SK-N-SH treated with all-trans-retinoic acid at 6 μM for 48 hours (cell line): ENCODE measurements at regions not wholly inside any gene's neighbourhood (a gene's known extent, or its start where the extent isn't known, plus 50 kb on each side); places are given as distances from the start of the nearest gene placed in this dataset.

Experiments
- ATAC-seq: fragments of 200-7000 bp; cut with Tn5 transposase; 3 replicates; pipeline ENCODE4 v1.9.1; 2020; ENCODE audit warnings: mild to moderate bottlenecking, moderate library complexity
- ARNTL ChIP-seq: fragments of 450-650 bp; formaldehyde crosslinking; IDR thresholded peaks from 2 replicates; pipeline ENCODE4 v1.5.0; 2020; ENCODE audit warnings: low read depth, mild to moderate bottlenecking, moderate library complexity, borderline replicate concordance
- BACH2 ChIP-seq: fragments of 250-450 bp; sonication (Bioruptor Pico); IDR thresholded peaks from 2 replicates; pipeline ENCODE4 v1.9.0; 2021; ENCODE audit warnings: mild to moderate bottlenecking, borderline replicate concordance
- CSDC2 ChIP-seq: fragments of 250-450 bp; sonication (Bioruptor Pico); IDR thresholded peaks from 2 replicates; pipeline ENCODE4 v1.5.0; 2020; ENCODE audit warnings: mild to moderate bottlenecking, moderate library complexity
- ESRRG ChIP-seq: fragments of 250-450 bp; sonication (Bioruptor Pico); IDR thresholded peaks from 2 replicates; pipeline ENCODE4 v1.6.1; 2021; ENCODE audit warnings: mild to moderate bottlenecking
- GLIS3 ChIP-seq: fragments of 250-450 bp; sonication (Bioruptor Pico); IDR thresholded peaks from 2 replicates; pipeline ENCODE4 v1.5.0; 2020; ENCODE audit warnings: mild to moderate bottlenecking, moderate library complexity
- ISL1 ChIP-seq: fragments of 250-450 bp; sonication (Bioruptor Pico); IDR thresholded peaks from 2 replicates; pipeline ENCODE4 v2.1.2; 2022; ENCODE audit warnings: mild to moderate bottlenecking, moderate library complexity
- OSR1 ChIP-seq: fragments of 250-450 bp; sonication (Bioruptor Pico); IDR thresholded peaks from 2 replicates; pipeline ENCODE4 v1.8.0; 2022; ENCODE audit warnings: moderate library complexity, mild to moderate bottlenecking, inconsistent platforms
- PPARA ChIP-seq: fragments of 250-450 bp; sonication (Bioruptor Pico); IDR thresholded peaks from 2 replicates; pipeline ENCODE4 v1.5.0; 2020; ENCODE audit warnings: mild to moderate bottlenecking, borderline replicate concordance
- RARB ChIP-seq: fragments of 250-450 bp; sonication (Bioruptor Pico); IDR thresholded peaks from 2 replicates; pipeline ENCODE4 v1.8.0; 2021; ENCODE audit warnings: mild to moderate bottlenecking, moderate library complexity
- SNAI2 ChIP-seq: fragments of 250-450 bp; sonication (Bioruptor Pico); IDR thresholded peaks from 2 replicates; pipeline ENCODE4 v1.5.0; 2020; ENCODE audit warnings: mild to moderate bottlenecking, moderate library complexity
- TCF4 ChIP-seq: fragments of 250-450 bp; sonication (Bioruptor Pico); IDR thresholded peaks from 2 replicates; pipeline ENCODE4 v1.8.0; 2021; ENCODE audit warnings: mild to moderate bottlenecking, moderate library complexity, borderline replicate concordance
- TOX ChIP-seq: fragments of 250-450 bp; sonication (Bioruptor Pico); IDR thresholded peaks from 2 replicates; pipeline ENCODE4 v1.8.0; 2021; ENCODE audit warnings: mild to moderate bottlenecking, moderate library complexity, borderline replicate concordance
- ZC3H10 ChIP-seq: fragments of 250-450 bp; sonication (Bioruptor Pico); IDR thresholded peaks from 2 replicates; pipeline ENCODE4 v1.5.1; 2021; ENCODE audit warnings: mild to moderate bottlenecking, moderate library complexity
- ZFP3 ChIP-seq: fragments of 250-450 bp; sonication (Bioruptor Pico); IDR thresholded peaks from 2 replicates; pipeline ENCODE4 v1.5.0; 2020; ENCODE audit warnings: mild to moderate bottlenecking, moderate library complexity
- ZFP30 ChIP-seq: fragments of 450-650 bp; formaldehyde crosslinking; IDR thresholded peaks from 2 replicates; pipeline ENCODE4 v1.5.0; 2022; ENCODE audit warnings: mild to moderate bottlenecking, moderate library complexity
- ZNF565 ChIP-seq: fragments of 450-650 bp; formaldehyde crosslinking; conservative IDR thresholded peaks from 2 replicates; pipeline ENCODE4 v1.5.0; 2020; ENCODE audit warnings: low read depth, mild to moderate bottlenecking, moderate library complexity
- ZNF70 ChIP-seq: fragments of 450-650 bp; formaldehyde crosslinking; IDR thresholded peaks from 2 replicates; pipeline ENCODE4 v1.5.0; 2020; ENCODE audit warnings: mild to moderate bottlenecking, moderate library complexity
- ZNF8 ChIP-seq: fragments of 450-650 bp; formaldehyde crosslinking; IDR thresholded peaks from 2 replicates; pipeline ENCODE4 v1.5.0; 2020; ENCODE audit warnings: mild to moderate bottlenecking, moderate library complexity
- TF ChIP-seq, protein P1 (sequence below): fragments of 250-450 bp; sonication (Bioruptor Pico); IDR thresholded peaks from 2 replicates; pipeline ENCODE4 v1.5.0; 2020; ENCODE audit warnings: mild to moderate bottlenecking, moderate library complexity
- TF ChIP-seq, protein P2 (sequence below): fragments of 250-450 bp; sonication (Bioruptor Pico); IDR thresholded peaks from 2 replicates; pipeline ENCODE4 v1.5.1; 2020; ENCODE audit warnings: low read depth, mild to moderate bottlenecking, moderate library complexity
- TF ChIP-seq, protein P3 (sequence below): fragments of 250-450 bp; sonication (Bioruptor Pico); IDR thresholded peaks from 2 replicates; pipeline ENCODE4 v1.5.1; 2021; ENCODE audit warnings: mild to moderate bottlenecking, moderate library complexity
- TF ChIP-seq, protein P4 (sequence below): fragments of 250-450 bp; sonication (Bioruptor Pico); IDR thresholded peaks from 2 replicates; pipeline ENCODE4 v1.8.0; 2020; ENCODE audit warnings: mild to moderate bottlenecking, moderate library complexity, borderline replicate concordance
- TF ChIP-seq, protein P5 (sequence below): fragments of 250-450 bp; sonication (Bioruptor Pico); IDR thresholded peaks from 2 replicates; pipeline ENCODE4 v1.8.0; 2021; ENCODE audit warnings: low read depth, mild to moderate bottlenecking, moderate library complexity, borderline replicate concordance

DNA sequence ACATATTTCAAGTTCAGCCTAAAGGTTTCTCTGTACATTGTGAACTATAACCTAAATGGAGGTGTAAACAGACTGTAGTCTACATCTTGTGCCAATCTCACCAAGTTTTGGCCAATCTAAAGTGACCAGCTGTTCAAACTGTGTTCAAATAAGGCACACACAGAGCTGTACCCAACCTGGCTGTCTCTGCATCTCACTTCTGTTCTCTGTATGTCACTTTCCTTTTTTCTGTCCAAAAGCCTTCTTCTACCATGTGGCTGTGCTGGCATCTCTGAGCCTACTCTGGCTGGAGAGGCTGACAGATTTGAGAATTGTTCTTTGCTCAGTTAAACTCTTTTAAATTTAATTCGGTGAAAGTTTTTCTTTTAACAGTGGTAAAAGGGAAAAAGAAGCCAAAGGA is 817.9 kb downstream of the SOCS6 start:
- TF ChIP-seq ZNF8 (no peak), ESRRG (no peak), ZC3H10 (no peak), ZNF565 (CRISPR knock-in tag) (no peak), ZFP3 (CRISPR knock-in tag) (no peak), ZFP30 (CRISPR knock-in tag) (no peak), GLIS3 (CRISPR knock-in tag) (no peak), RARB (CRISPR knock-in tag) (no peak), OSR1 (CRISPR knock-in tag) (no peak)
- ATAC-seq = no peak

DNA sequence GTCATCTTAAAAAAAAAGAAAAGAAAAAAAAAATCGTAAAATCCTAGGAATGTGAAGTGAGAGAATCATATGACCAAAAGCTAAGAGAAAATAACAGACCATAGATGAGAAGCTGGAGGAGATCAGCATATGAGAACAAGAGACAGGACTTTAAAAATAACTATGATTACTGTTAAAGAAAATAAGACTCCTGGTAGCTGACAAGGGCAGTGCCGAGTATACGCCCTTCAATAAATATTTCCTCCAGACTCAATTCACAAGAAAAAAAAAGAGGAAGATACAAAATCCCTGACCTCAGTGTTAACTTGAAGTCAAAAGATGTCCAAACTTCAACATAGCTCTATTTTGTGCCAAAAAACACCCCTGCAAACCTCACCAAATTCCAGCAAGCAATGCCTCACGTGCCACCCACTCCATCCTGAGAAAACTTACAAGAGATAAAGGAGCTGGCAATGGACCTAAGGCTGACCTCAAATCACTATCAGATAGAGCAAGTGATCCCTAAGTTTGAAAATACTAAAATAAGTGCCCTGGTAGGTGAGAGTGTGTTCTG is 817.2 kb downstream of the SOCS6 start:
- ATAC-seq = no peak
- no peak for TF ChIP-seq ZFP3 (CRISPR knock-in tag)
- no peak for TF ChIP-seq ZC3H10
- TF ChIP-seq, protein P1, sequence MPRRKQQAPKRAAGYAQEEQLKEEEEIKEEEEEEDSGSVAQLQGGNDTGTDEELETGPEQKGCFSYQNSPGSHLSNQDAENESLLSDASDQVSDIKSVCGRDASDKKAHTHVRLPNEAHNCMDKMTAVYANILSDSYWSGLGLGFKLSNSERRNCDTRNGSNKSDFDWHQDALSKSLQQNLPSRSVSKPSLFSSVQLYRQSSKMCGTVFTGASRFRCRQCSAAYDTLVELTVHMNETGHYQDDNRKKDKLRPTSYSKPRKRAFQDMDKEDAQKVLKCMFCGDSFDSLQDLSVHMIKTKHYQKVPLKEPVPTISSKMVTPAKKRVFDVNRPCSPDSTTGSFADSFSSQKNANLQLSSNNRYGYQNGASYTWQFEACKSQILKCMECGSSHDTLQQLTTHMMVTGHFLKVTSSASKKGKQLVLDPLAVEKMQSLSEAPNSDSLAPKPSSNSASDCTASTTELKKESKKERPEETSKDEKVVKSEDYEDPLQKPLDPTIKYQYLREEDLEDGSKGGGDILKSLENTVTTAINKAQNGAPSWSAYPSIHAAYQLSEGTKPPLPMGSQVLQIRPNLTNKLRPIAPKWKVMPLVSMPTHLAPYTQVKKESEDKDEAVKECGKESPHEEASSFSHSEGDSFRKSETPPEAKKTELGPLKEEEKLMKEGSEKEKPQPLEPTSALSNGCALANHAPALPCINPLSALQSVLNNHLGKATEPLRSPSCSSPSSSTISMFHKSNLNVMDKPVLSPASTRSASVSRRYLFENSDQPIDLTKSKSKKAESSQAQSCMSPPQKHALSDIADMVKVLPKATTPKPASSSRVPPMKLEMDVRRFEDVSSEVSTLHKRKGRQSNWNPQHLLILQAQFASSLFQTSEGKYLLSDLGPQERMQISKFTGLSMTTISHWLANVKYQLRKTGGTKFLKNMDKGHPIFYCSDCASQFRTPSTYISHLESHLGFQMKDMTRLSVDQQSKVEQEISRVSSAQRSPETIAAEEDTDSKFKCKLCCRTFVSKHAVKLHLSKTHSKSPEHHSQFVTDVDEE (CRISPR knock-in tag) = no peak
- no peak for TF ChIP-seq GLIS3 (CRISPR knock-in tag)
- TF ChIP-seq PPARA (CRISPR knock-in tag) = no peak
- TF ChIP-seq OSR1 (CRISPR knock-in tag) = no peak
- TF ChIP-seq ISL1 = no peak
- TF ChIP-seq BACH2 = no peak

DNA sequence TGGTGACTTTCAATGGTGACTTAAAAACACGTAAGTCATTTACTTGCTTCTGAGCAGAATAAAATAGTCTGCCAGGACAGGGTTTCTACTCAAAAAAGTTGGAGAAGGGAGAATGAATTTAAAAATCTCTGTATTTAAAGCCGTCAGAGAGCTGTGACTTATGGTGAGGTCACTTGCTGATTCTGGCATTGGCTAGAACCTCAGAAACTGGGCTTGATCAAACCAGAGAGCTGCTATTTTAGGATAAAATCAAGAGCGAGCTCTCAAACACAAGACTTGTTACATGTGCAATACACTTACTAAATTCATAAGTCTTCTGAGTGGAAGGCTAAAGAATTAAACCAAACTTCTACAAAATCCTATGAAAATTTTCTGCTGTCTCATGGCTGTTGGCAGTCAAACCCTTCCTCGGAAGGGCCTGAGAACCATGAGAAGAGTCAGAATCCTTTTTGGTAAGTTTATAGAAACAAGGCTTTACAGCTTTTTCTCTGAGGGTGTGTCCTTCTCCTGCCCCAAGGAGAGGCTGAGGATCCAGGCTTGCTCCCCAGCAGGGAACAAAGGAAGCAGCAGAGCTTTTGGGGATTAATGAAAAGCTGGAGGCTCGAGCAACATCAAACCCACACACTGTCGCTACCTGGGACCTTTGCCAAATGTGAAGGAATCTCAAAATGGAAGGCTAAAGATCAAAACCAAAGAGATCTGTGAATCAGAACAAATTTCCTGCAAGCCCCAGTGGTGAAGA is 816.4 kb downstream of the SOCS6 start:
- TF ChIP-seq ARNTL (CRISPR knock-in tag) (no peak), BACH2 (no peak), GLIS3 (CRISPR knock-in tag) (no peak), ESRRG (no peak), ZNF70 (CRISPR knock-in tag) (no peak), TCF4 (CRISPR knock-in tag) (no peak), SNAI2 (CRISPR knock-in tag) (no peak), PPARA (CRISPR knock-in tag) (no peak), CSDC2 (no peak), ZNF565 (CRISPR knock-in tag) (no peak), ZC3H10 (no peak)
- TF ChIP-seq, protein P2, sequence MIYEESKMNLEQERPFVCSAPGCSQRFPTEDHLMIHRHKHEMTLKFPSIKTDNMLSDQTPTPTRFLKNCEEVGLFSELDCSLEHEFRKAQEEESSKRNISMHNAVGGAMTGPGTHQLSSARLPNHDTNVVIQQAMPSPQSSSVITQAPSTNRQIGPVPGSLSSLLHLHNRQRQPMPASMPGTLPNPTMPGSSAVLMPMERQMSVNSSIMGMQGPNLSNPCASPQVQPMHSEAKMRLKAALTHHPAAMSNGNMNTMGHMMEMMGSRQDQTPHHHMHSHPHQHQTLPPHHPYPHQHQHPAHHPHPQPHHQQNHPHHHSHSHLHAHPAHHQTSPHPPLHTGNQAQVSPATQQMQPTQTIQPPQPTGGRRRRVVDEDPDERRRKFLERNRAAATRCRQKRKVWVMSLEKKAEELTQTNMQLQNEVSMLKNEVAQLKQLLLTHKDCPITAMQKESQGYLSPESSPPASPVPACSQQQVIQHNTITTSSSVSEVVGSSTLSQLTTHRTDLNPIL (CRISPR knock-in tag) = no peak
- TF ChIP-seq, protein P3, sequence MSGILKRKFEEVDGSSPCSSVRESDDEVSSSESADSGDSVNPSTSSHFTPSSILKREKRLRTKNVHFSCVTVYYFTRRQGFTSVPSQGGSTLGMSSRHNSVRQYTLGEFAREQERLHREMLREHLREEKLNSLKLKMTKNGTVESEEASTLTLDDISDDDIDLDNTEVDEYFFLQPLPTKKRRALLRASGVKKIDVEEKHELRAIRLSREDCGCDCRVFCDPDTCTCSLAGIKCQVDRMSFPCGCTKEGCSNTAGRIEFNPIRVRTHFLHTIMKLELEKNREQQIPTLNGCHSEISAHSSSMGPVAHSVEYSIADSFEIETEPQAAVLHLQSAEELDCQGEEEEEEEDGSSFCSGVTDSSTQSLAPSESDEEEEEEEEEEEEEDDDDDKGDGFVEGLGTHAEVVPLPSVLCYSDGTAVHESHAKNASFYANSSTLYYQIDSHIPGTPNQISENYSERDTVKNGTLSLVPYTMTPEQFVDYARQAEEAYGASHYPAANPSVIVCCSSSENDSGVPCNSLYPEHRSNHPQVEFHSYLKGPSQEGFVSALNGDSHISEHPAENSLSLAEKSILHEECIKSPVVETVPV (CRISPR knock-in tag) = no peak
- TF ChIP-seq, protein P4, sequence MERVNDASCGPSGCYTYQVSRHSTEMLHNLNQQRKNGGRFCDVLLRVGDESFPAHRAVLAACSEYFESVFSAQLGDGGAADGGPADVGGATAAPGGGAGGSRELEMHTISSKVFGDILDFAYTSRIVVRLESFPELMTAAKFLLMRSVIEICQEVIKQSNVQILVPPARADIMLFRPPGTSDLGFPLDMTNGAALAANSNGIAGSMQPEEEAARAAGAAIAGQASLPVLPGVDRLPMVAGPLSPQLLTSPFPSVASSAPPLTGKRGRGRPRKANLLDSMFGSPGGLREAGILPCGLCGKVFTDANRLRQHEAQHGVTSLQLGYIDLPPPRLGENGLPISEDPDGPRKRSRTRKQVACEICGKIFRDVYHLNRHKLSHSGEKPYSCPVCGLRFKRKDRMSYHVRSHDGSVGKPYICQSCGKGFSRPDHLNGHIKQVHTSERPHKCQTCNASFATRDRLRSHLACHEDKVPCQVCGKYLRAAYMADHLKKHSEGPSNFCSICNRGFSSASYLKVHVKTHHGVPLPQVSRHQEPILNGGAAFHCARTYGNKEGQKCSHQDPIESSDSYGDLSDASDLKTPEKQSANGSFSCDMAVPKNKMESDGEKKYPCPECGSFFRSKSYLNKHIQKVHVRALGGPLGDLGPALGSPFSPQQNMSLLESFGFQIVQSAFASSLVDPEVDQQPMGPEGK (CRISPR knock-in tag) = no peak

DNA sequence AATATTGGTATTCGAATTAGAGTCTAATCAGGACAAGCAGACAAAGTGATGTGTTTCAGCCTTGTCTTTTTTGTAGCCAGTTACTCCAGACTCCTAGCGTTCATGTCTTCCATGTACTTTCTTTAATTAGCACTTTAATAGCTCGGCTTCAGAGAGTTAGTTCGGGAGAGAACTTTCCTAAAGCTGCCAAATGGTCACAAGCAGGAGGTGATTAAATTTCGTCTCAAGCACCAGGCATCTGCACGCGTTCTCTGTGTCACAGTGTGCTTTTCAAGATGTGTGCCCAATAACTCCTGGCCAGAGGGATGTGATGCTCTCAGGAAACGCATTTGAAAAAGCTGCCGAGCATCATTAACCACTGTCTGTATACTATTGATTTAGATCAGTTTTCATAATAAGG is 790.8 kb downstream of the SOCS6 start:
- TF ChIP-seq TOX (CRISPR knock-in tag) = no peak
- no peak for TF ChIP-seq BACH2
- no peak for TF ChIP-seq CSDC2
- no peak for TF ChIP-seq GLIS3 (CRISPR knock-in tag)
- TF ChIP-seq, protein P2 (CRISPR knock-in tag) = no peak
- TF ChIP-seq ESRRG = no peak
- TF ChIP-seq ZNF70 (CRISPR knock-in tag) = no peak
- TF ChIP-seq ZFP3 (CRISPR knock-in tag) = no peak
- no peak for TF ChIP-seq ZNF565 (CRISPR knock-in tag)
- no peak for TF ChIP-seq SNAI2 (CRISPR knock-in tag)
- TF ChIP-seq ZNF8 = no peak
- TF ChIP-seq PPARA (CRISPR knock-in tag) = no peak
- no peak for TF ChIP-seq RARB (CRISPR knock-in tag)
- TF ChIP-seq ZFP30 (CRISPR knock-in tag) = no peak
- TF ChIP-seq, protein P5, sequence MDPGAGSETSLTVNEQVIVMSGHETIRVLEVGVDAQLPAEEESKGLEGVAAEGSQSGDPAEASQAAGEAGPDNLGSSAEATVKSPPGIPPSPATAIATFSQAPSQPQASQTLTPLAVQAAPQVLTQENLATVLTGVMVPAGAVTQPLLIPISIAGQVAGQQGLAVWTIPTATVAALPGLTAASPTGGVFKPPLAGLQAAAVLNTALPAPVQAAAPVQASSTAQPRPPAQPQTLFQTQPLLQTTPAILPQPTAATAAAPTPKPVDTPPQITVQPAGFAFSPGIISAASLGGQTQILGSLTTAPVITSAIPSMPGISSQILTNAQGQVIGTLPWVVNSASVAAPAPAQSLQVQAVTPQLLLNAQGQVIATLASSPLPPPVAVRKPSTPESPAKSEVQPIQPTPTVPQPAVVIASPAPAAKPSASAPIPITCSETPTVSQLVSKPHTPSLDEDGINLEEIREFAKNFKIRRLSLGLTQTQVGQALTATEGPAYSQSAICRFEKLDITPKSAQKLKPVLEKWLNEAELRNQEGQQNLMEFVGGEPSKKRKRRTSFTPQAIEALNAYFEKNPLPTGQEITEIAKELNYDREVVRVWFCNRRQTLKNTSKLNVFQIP (CRISPR knock-in tag) = no peak
- no peak for TF ChIP-seq TCF4 (CRISPR knock-in tag)
- no peak for ATAC-seq

More for the DNA sequence above, 816.4 kb downstream of the SOCS6 start:
- peak; percentile 48 for ATAC-seq
